ENCODE measurements at regions not wholly inside any gene's neighbourhood (a gene's known extent, or its start where the extent isn't known, plus 50 kb on each side); places are given as distances from the start of the nearest gene placed in this dataset.

- TF ChIP-seq YY1 (IDR thresholded peaks at IDR 0.05; ENCODE audit: extremely low read depth, insufficient replicate concordance, low read depth, low read length) (no peak), SIN3A (IDR thresholded peaks at IDR 0.05; ENCODE audit: low read depth) (no peak), ZNF274 (IDR thresholded peaks at IDR 0.05; ENCODE audit: low read depth, low read length) (no peak), SP1 (IDR thresholded peaks at IDR 0.05; ENCODE audit: low read depth) (no peak), EZH2phosphoT487 (IDR thresholded peaks at IDR 0.05; ENCODE audit: borderline replicate concordance) (no peak), POLR2AphosphoS5 (IDR thresholded peaks at IDR 0.05; ENCODE audit: low read depth, low read length) (no peak), JUND (IDR thresholded peaks at IDR 0.05) (no peak)
Observed at GRCh38 chr13:72506706-72507105, 220.7 kb downstream of the MZT1 start (continued).

GRCh38 chr13:72505376-72505775 is 222.1 kb downstream of the MZT1 start:
- BruUV-seq (replicated peaks) = no TSS peak
- H3K9me3 ChIP-seq (ENCODE audit: control insufficient read depth in 1 of 2, insufficient read depth in 1 of 2, low read depth in 1 of 2, low read length in 2 of 2) = no peaks in the 10 kb centered on the region
- H2AFZ ChIP-seq (ENCODE audit: low read depth, low read length, poor library complexity, severe bottlenecking) = no peak overlapping the region
- no peak overlapping the region for H3K27ac ChIP-seq (ENCODE audit: low read depth, low read length)
- H3K27me3 ChIP-seq (ENCODE audit: insufficient read depth, low read length) = no peaks in the 10 kb centered on the region
- intact Hi-C loops (cut with micrococcal nuclease) = no loop called here
- no peaks in the 10 kb centered on the region for H3K4me1 ChIP-seq (ENCODE audit: control insufficient read depth in 1 of 2, insufficient read depth in 2 of 2, low read length in 2 of 2)
- DNase-seq (ENCODE audit: low read depth, low spot score) (no peak), ATAC-seq (no peak)
- no peak overlapping the region for H3K4me3 ChIP-seq (replicated peaks in 1 of 2; ENCODE audit: low read depth in 1 of 2, low read length in 2 of 2)
- ChIA-PET POLR2A (no interaction called here), RAD21 (ENCODE audit: low non-redundant PET in 1 of 2, low total read pairs in 2 of 2, uncharacterized antibody in 2 of 2, unreplicated experiment in 2 of 2) (no interaction called here), CTCF (no interaction called here)
- no peaks in the 10 kb centered on the region for H3K9me2 ChIP-seq (ENCODE audit: insufficient read depth)
- TF ChIP-seq ZBTB33 (IDR thresholded peaks at IDR 0.05; ENCODE audit: extremely low read depth, insufficient replicate concordance, low read length) (no peak), ATF3 (IDR thresholded peaks at IDR 0.05) (no peak), FOSL1 (IDR thresholded peaks at IDR 0.05; ENCODE audit: low read depth) (no peak), EGR1 (IDR thresholded peaks at IDR 0.05; ENCODE audit: low read depth) (no peak), ZFX (IDR thresholded peaks at IDR 0.05) (no peak), CBX3 (IDR thresholded peaks at IDR 0.05; ENCODE audit: low read depth) (no peak), SP1 (IDR thresholded peaks at IDR 0.05; ENCODE audit: low read depth) (no peak), TCF7L2 (IDR thresholded peaks at IDR 0.05; ENCODE audit: borderline replicate concordance, extremely low read depth, insufficient read depth, insufficient read length) (no peak), EZH2phosphoT487 (IDR thresholded peaks at IDR 0.05; ENCODE audit: borderline replicate concordance) (no peak), RAD21 (IDR thresholded peaks at IDR 0.05; ENCODE audit: low read depth) (no peak), REST (IDR thresholded peaks at IDR 0.05; ENCODE audit: low read depth) (no peak), CEBPB (IDR thresholded peaks at IDR 0.05; ENCODE audit: low read depth) (no peak)
- no peaks in the 10 kb centered on the region for H3K36me3 ChIP-seq (ENCODE audit: control insufficient read depth in 1 of 2, insufficient read depth in 2 of 2, low read length in 2 of 2)
- no peak overlapping the region for H3K9ac ChIP-seq (ENCODE audit: low read length)
- H3K4me2 ChIP-seq (ENCODE audit: low read length) = no peak overlapping the region
- no peaks in the 10 kb centered on the region for H4K20me1 ChIP-seq (ENCODE audit: insufficient read depth)
- H3K79me2 ChIP-seq (ENCODE audit: insufficient read depth, low read length) = no peaks in the 10 kb centered on the region
